Activated CD4-positive, alpha-beta T cell treated with anti-CD3 and anti-CD28 coated beads, Interleukin-2, amount 10 ng/mL, durations not matched to agents 24 days and 14 days (primary cell): ENCODE measurements at regions not wholly inside any gene's neighbourhood (a gene's known extent, or its start where the extent isn't known, plus 50 kb on each side); places are given as distances from the start of the nearest gene placed in this dataset.

Experiments
- DNase-seq: peaks from one replicate; pipeline ENCODE4 v3.0.0; 2022
- H3K27ac Mint-ChIP-seq: one replicate; pipeline ENCODE4 v1.8.0; 2022; ENCODE audit warnings: mild to moderate bottlenecking, mixed read lengths
- H3K27me3 Mint-ChIP-seq: one replicate; pipeline ENCODE4 v1.8.0; 2022; ENCODE audit warnings: mixed read lengths
- H3K36me3 Mint-ChIP-seq: one replicate; pipeline ENCODE4 v1.8.0; 2022; ENCODE audit warnings: low read depth, mild to moderate bottlenecking, mixed read lengths
- H3K4me1 Mint-ChIP-seq: one replicate; pipeline ENCODE4 v1.8.0; 2021; ENCODE audit warnings: mixed read lengths
- H3K4me3 Mint-ChIP-seq: one replicate; pipeline ENCODE4 v1.8.0; 2022; ENCODE audit warnings: mild to moderate bottlenecking, moderate library complexity, mixed read lengths
- H3K9me3 Mint-ChIP-seq: one replicate; pipeline ENCODE4 v1.8.0; 2021; ENCODE audit warnings: mixed read lengths
- intact Hi-C: fragments of 100-400 bp; cut with micrococcal nuclease; formaldehyde crosslinking; loops from one replicate; pipeline ENCODE4 v1.15.1; 2023

- H3K27me3 Mint-ChIP-seq: no peaks in the 10 kb centered on the region
- H3K4me3 Mint-ChIP-seq: no peak overlapping the region
- no peak overlapping the region for H3K27ac Mint-ChIP-seq
- H3K9me3 Mint-ChIP-seq: peaks cover 7% of the 10 kb centered on the region
- DNase-seq: peak; percentile 63
- no peaks in the 10 kb centered on the region for H3K36me3 Mint-ChIP-seq
- intact Hi-C loops: loop anchor here (10.0 kb wide), 1 partner anchor 139 kb away; no protein-coding TSS in a partner anchor
- H3K4me1 Mint-ChIP-seq: no peaks in the 10 kb centered on the region
Measured at GRCh38 chr7:42745357-42746059, 166.4 kb downstream of the C7orf25 start.

- Mint-ChIP-seq H3K4me1 (no peaks in the 10 kb centered on the region), H3K27me3 (no peaks in the 10 kb centered on the region), H3K27ac (no peak overlapping the region), H3K4me3 (no peak overlapping the region), H3K9me3 (peaks cover 7% of the 10 kb centered on the region), H3K36me3 (no peaks in the 10 kb centered on the region)
- intact Hi-C loops: loop anchor here (10.0 kb wide), 1 partner anchor 140 kb away; no protein-coding TSS in a partner anchor
- no peak for DNase-seq
Measured at GRCh38 chr7:42744746-42745145, 167.1 kb downstream of the C7orf25 start.

GRCh38 chr7:42743077-42743858 lies 168.6 kb downstream of the C7orf25 start:
- Mint-ChIP-seq H3K36me3 (no peaks in the 10 kb centered on the region), H3K27me3 (no peaks in the 10 kb centered on the region), H3K4me3 (no peak overlapping the region), H3K9me3 (peaks cover 7% of the 10 kb centered on the region), H3K4me1 (no peaks in the 10 kb centered on the region), H3K27ac (no peak overlapping the region)
- no peak for DNase-seq
- intact Hi-C loops: loop anchor here (10.0 kb wide), 1 partner anchor 142 kb away; no protein-coding TSS in a partner anchor

GRCh38 chr7:42742318-42742717 lies 169.6 kb downstream of the C7orf25 start:
- no peaks in the 10 kb centered on the region for H3K36me3 Mint-ChIP-seq
- peaks cover 10% of the 10 kb centered on the region for H3K9me3 Mint-ChIP-seq
- no peak overlapping the region for H3K4me3 Mint-ChIP-seq
- no peak for DNase-seq
- no peak overlapping the region for H3K27ac Mint-ChIP-seq
- intact Hi-C loops: loop anchor here (10.0 kb wide), 1 partner anchor 142 kb away; no protein-coding TSS in a partner anchor
- no peaks in the 10 kb centered on the region for H3K27me3 Mint-ChIP-seq
- no peaks in the 10 kb centered on the region for H3K4me1 Mint-ChIP-seq

- Mint-ChIP-seq H3K27me3 (no peaks in the 10 kb centered on the region), H3K36me3 (no peaks in the 10 kb centered on the region), H3K4me3 (no peak overlapping the region), H3K9me3 (peaks cover 3% of the 10 kb centered on the region), H3K4me1 (no peaks in the 10 kb centered on the region), H3K27ac (no peak overlapping the region)
- intact Hi-C loops: loop anchor here (10.0 kb wide), 1 partner anchor 144 kb away; no protein-coding TSS in a partner anchor
- DNase-seq: no peak
Measured at GRCh38 chr7:42740408-42740807, 171.5 kb downstream of the C7orf25 start.

GRCh38 chr7:42739638-42740037 lies 172.2 kb downstream of the C7orf25 start:
- DNase-seq: no peak
- Mint-ChIP-seq H3K9me3 (peaks cover 3% of the 10 kb centered on the region), H3K4me3 (no peak overlapping the region), H3K27me3 (no peaks in the 10 kb centered on the region), H3K36me3 (no peaks in the 10 kb centered on the region), H3K4me1 (no peaks in the 10 kb centered on the region), H3K27ac (no peak overlapping the region)
- intact Hi-C loops: loop anchor here (10.0 kb wide), 1 partner anchor 145 kb away; no protein-coding TSS in a partner anchor

GRCh38 chr7:42736931-42737330 lies 174.9 kb downstream of the C7orf25 start:
- Mint-ChIP-seq H3K4me3 (no peak overlapping the region), H3K9me3 (peaks cover 3% of the 10 kb centered on the region), H3K4me1 (no peaks in the 10 kb centered on the region), H3K27me3 (no peaks in the 10 kb centered on the region), H3K36me3 (no peaks in the 10 kb centered on the region), H3K27ac (no peak overlapping the region)
- intact Hi-C loops: no loop called here
- DNase-seq: no peak

- Mint-ChIP-seq H3K4me3 (no peak overlapping the region), H3K27me3 (no peaks in the 10 kb centered on the region), H3K27ac (no peak overlapping the region), H3K36me3 (no peaks in the 10 kb centered on the region), H3K9me3 (peaks cover 3% of the 10 kb centered on the region), H3K4me1 (no peaks in the 10 kb centered on the region)
- intact Hi-C loops: no loop called here
- no peak for DNase-seq
Measured at GRCh38 chr7:42735081-42735480, 176.8 kb downstream of the C7orf25 start.

GRCh38 chr7:42734568-42734967 lies 177.3 kb downstream of the C7orf25 start:
- Mint-ChIP-seq H3K9me3 (peaks cover 3% of the 10 kb centered on the region), H3K4me3 (no peak overlapping the region), H3K36me3 (no peaks in the 10 kb centered on the region), H3K27me3 (no peaks in the 10 kb centered on the region), H3K4me1 (no peaks in the 10 kb centered on the region), H3K27ac (no peak overlapping the region)
- intact Hi-C loops: no loop called here
- DNase-seq: no peak

- H3K36me3 Mint-ChIP-seq: no peaks in the 10 kb centered on the region
- no peaks in the 10 kb centered on the region for H3K4me1 Mint-ChIP-seq
- no peaks in the 10 kb centered on the region for H3K27me3 Mint-ChIP-seq
- peaks cover 3% of the 10 kb centered on the region for H3K9me3 Mint-ChIP-seq
- intact Hi-C loops: no loop called here
- no peak overlapping the region for H3K4me3 Mint-ChIP-seq
- no peak overlapping the region for H3K27ac Mint-ChIP-seq
- DNase-seq: no peak
Measured at GRCh38 chr7:42733040-42733439, 178.8 kb downstream of the C7orf25 start.

GRCh38 chr7:42730586-42730985 lies 181.3 kb downstream of the C7orf25 start:
- Mint-ChIP-seq H3K9me3 (no peaks in the 10 kb centered on the region), H3K27me3 (no peaks in the 10 kb centered on the region), H3K36me3 (no peaks in the 10 kb centered on the region), H3K27ac (no peak overlapping the region), H3K4me1 (no peaks in the 10 kb centered on the region), H3K4me3 (no peak overlapping the region)
- DNase-seq: no peak
- intact Hi-C loops: no loop called here

- Mint-ChIP-seq H3K36me3 (no peaks in the 10 kb centered on the region), H3K4me1 (no peaks in the 10 kb centered on the region), H3K4me3 (no peak overlapping the region), H3K27ac (no peak overlapping the region), H3K9me3 (no peaks in the 10 kb centered on the region), H3K27me3 (no peaks in the 10 kb centered on the region)
- DNase-seq: no peak
- intact Hi-C loops: no loop called here
Measured at GRCh38 chr7:42729053-42729765, 182.7 kb downstream of the C7orf25 start.

- H3K27ac Mint-ChIP-seq: no peak overlapping the region
- no peaks in the 10 kb centered on the region for H3K27me3 Mint-ChIP-seq
- DNase-seq: no peak
- no peaks in the 10 kb centered on the region for H3K36me3 Mint-ChIP-seq
- H3K9me3 Mint-ChIP-seq: no peaks in the 10 kb centered on the region
- no peak overlapping the region for H3K4me3 Mint-ChIP-seq
- no peaks in the 10 kb centered on the region for H3K4me1 Mint-ChIP-seq
- intact Hi-C loops: no loop called here
Measured at GRCh38 chr7:42727451-42727850, 184.4 kb downstream of the C7orf25 start.
